ENCODE measurements at regions not wholly inside any gene's neighbourhood (a gene's known extent, or its start where the extent isn't known, plus 50 kb on each side); places are given as distances from the start of the nearest gene placed in this dataset.

- TF ChIP-seq EZH2phosphoT487 (IDR thresholded peaks at IDR 0.05; ENCODE audit: insufficient read depth, low read depth) (no peak), EZH2 (IDR thresholded peaks at IDR 0.05; ENCODE audit: insufficient read depth, poor library complexity, severe bottlenecking) (no peak)
These were observed 989.9 kb downstream of the ROBO2 start for GRCh38 chr3:78029775-78030174.

Data from GM23248 (cell line).